ENCODE measurements at regions not wholly inside any gene's neighbourhood (a gene's known extent, or its start where the extent isn't known, plus 50 kb on each side); places are given as distances from the start of the nearest gene placed in this dataset.
"Not testable (repeated sequence)": the region's sequence is repeated elsewhere in the genome, so short reads cannot be mapped to it uniquely, and the experiment has no call there.

- H4K8ac ChIP-seq (ENCODE audit: low read depth, low read length): no peak overlapping the region
- H3K79me1 ChIP-seq (ENCODE audit: low read length): no peaks in the 10 kb centered on the region
- H3K36me3 ChIP-seq (ENCODE audit: control insufficient read depth in 1 of 2, insufficient read depth in 2 of 2, low read length in 2 of 2): no peaks in the 10 kb centered on the region
- WGBS (ENCODE audit: extremely low coverage, insufficient coverage, insufficient read length): no CpG with 5 or more reads among the region's 2 CpGs
- H3K27ac ChIP-seq (ENCODE audit: low read depth, low read length): no peak overlapping the region
- no peak overlapping the region for H3K23ac ChIP-seq (ENCODE audit: low read length)
- H3K4me3 ChIP-seq (ENCODE audit: low read depth, low read length): no peak overlapping the region
- no peaks in the 10 kb centered on the region for H3K79me2 ChIP-seq (ENCODE audit: control insufficient read depth, insufficient read depth, low read length, poor library complexity)
- no peak overlapping the region for H4K91ac ChIP-seq (ENCODE audit: low read depth, low read length)
- no peaks in the 10 kb centered on the region for H3K27me3 ChIP-seq (ENCODE audit: insufficient read depth, low read length)
- H3K4me1 ChIP-seq (ENCODE audit: control insufficient read depth in 1 of 2, insufficient read depth in 2 of 2, low read length in 2 of 2): no peaks in the 10 kb centered on the region
- no peak overlapping the region for H2BK12ac ChIP-seq (ENCODE audit: low read length)
- H3K18ac ChIP-seq (ENCODE audit: low read length): no peak overlapping the region
- H2BK5ac ChIP-seq (ENCODE audit: low read depth, low read length, poor library complexity): no peak overlapping the region
- no peak overlapping the region for H3K9ac ChIP-seq (ENCODE audit: low read length)
- H3K9me3 ChIP-seq (ENCODE audit: insufficient read depth, low read depth, low read length): peaks cover 5% of the 10 kb centered on the region
- DNase-seq: no peak
- no peak overlapping the region for H2AFZ ChIP-seq (ENCODE audit: insufficient read depth, low read length, poor library complexity)
- no peak overlapping the region for H3K14ac ChIP-seq (ENCODE audit: low read length)
- H4K12ac ChIP-seq (ENCODE audit: low read depth, low read length): no peak overlapping the region
- no peak overlapping the region for H3K4ac ChIP-seq (ENCODE audit: low read depth, low read length)
- no peak overlapping the region for H2BK120ac ChIP-seq (ENCODE audit: insufficient read depth, low read length, poor library complexity)
- no peak overlapping the region for H2AK5ac ChIP-seq (ENCODE audit: low read length)
- H3K4me2 ChIP-seq (ENCODE audit: low read length): no peak overlapping the region
These were observed 103.1 kb downstream of the DTWD1 start for GRCh38 chr15:49723981-49724380.

GRCh38 chr15:49731187-49732099, 110.6 kb downstream of the DTWD1 start:
- peak overlapping the region; percentile 41 for H2AK5ac ChIP-seq (ENCODE audit: low read length)
- peak overlapping the region; percentile 68 for H2BK5ac ChIP-seq (ENCODE audit: low read depth, low read length, poor library complexity)
- H3K36me3 ChIP-seq (ENCODE audit: control insufficient read depth in 1 of 2, insufficient read depth in 2 of 2, low read length in 2 of 2): no peaks in the 10 kb centered on the region
- no peak overlapping the region for H3K18ac ChIP-seq (ENCODE audit: low read length)
- no peak overlapping the region for H3K4me2 ChIP-seq (ENCODE audit: low read length)
- H4K8ac ChIP-seq (ENCODE audit: low read depth, low read length): no peak overlapping the region
- peaks cover 16% of the 10 kb centered on the region for H3K79me1 ChIP-seq (ENCODE audit: low read length)
- WGBS (ENCODE audit: extremely low coverage, insufficient coverage, insufficient read length): no CpG with 5 or more reads among the region's 5 CpGs
- H3K9me3 ChIP-seq (ENCODE audit: insufficient read depth, low read depth, low read length): no peaks in the 10 kb centered on the region
- H3K4me3 ChIP-seq (ENCODE audit: low read depth, low read length): no peak overlapping the region
- H3K23ac ChIP-seq (ENCODE audit: low read length): no peak overlapping the region
- H3K4ac ChIP-seq (ENCODE audit: low read depth, low read length): no peak overlapping the region
- H3K27ac ChIP-seq (ENCODE audit: low read depth, low read length): peak overlapping the region; percentile 61
- no peaks in the 10 kb centered on the region for H3K27me3 ChIP-seq (ENCODE audit: insufficient read depth, low read length)
- H2AFZ ChIP-seq (ENCODE audit: insufficient read depth, low read length, poor library complexity): no peak overlapping the region
- H3K9ac ChIP-seq (ENCODE audit: low read length): no peak overlapping the region
- peak overlapping the region; percentile 60 for H4K91ac ChIP-seq (ENCODE audit: low read depth, low read length)
- H2BK120ac ChIP-seq (ENCODE audit: insufficient read depth, low read length, poor library complexity): peak overlapping the region; percentile 57
- peaks cover 3% of the 10 kb centered on the region for H3K79me2 ChIP-seq (ENCODE audit: control insufficient read depth, insufficient read depth, low read length, poor library complexity)
- H3K14ac ChIP-seq (ENCODE audit: low read length): no peak overlapping the region
- H4K12ac ChIP-seq (ENCODE audit: low read depth, low read length): no peak overlapping the region
- peak; percentile 7 to 27 for DNase-seq
- H3K4me1 ChIP-seq (ENCODE audit: control insufficient read depth in 1 of 2, insufficient read depth in 2 of 2, low read length in 2 of 2): peaks cover 20 to 21% of the 10 kb centered on the region in 2 experiments
- peak overlapping the region; percentile 68 for H2BK12ac ChIP-seq (ENCODE audit: low read length)

- Histone ChIP-seq H2BK5ac (ENCODE audit: low read depth, low read length, poor library complexity) (peak overlapping the region; percentile 68), H3K79me1 (ENCODE audit: low read length) (peaks cover 16% of the 10 kb centered on the region), H2BK12ac (ENCODE audit: low read length) (peak overlapping the region; percentile 56), H3K4me1 (ENCODE audit: control insufficient read depth in 1 of 2, insufficient read depth in 2 of 2, low read length in 2 of 2) (peaks cover 20 to 21% of the 10 kb centered on the region in 2 experiments), H3K27ac (ENCODE audit: low read depth, low read length) (peak overlapping the region; percentile 61)
- H3K23ac ChIP-seq (ENCODE audit: low read length); H2AK5ac ChIP-seq (ENCODE audit: low read length); H3K9ac ChIP-seq (ENCODE audit: low read length); H3K9me3 ChIP-seq (ENCODE audit: insufficient read depth, low read depth, low read length); H3K79me2 ChIP-seq (ENCODE audit: control insufficient read depth, insufficient read depth, low read length, poor library complexity); H2BK120ac ChIP-seq (ENCODE audit: insufficient read depth, low read length, poor library complexity); H3K4me2 ChIP-seq (ENCODE audit: low read length); H3K14ac ChIP-seq (ENCODE audit: low read length); H3K4ac ChIP-seq (ENCODE audit: low read depth, low read length); H2AFZ ChIP-seq (ENCODE audit: insufficient read depth, low read length, poor library complexity); H3K4me3 ChIP-seq (ENCODE audit: low read depth, low read length); H4K8ac ChIP-seq (ENCODE audit: low read depth, low read length); H3K27me3 ChIP-seq (ENCODE audit: insufficient read depth, low read length); H4K91ac ChIP-seq (ENCODE audit: low read depth, low read length); H4K12ac ChIP-seq (ENCODE audit: low read depth, low read length); H3K18ac ChIP-seq (ENCODE audit: low read length); H3K36me3 ChIP-seq (ENCODE audit: control insufficient read depth in 1 of 2, insufficient read depth in 2 of 2, low read length in 2 of 2): not testable (repeated sequence)
- peak in 1 of 2 donors; percentile 28 for DNase-seq
- no CpG with 5 or more reads among the region's 10 CpGs for WGBS (ENCODE audit: extremely low coverage, insufficient coverage, insufficient read length)
These were observed 111.3 kb downstream of the DTWD1 start for GRCh38 chr15:49732109-49732508.

- not testable (repeated sequence) for H2AK5ac ChIP-seq (ENCODE audit: low read length); H2BK12ac ChIP-seq (ENCODE audit: low read length); H3K27ac ChIP-seq (ENCODE audit: low read depth, low read length); H3K4ac ChIP-seq (ENCODE audit: low read depth, low read length); H4K12ac ChIP-seq (ENCODE audit: low read depth, low read length); H3K79me2 ChIP-seq (ENCODE audit: control insufficient read depth, insufficient read depth, low read length, poor library complexity); H4K91ac ChIP-seq (ENCODE audit: low read depth, low read length); H3K9ac ChIP-seq (ENCODE audit: low read length); H3K36me3 ChIP-seq (ENCODE audit: control insufficient read depth in 1 of 2, insufficient read depth in 2 of 2, low read length in 2 of 2); H3K27me3 ChIP-seq (ENCODE audit: insufficient read depth, low read length); H2AFZ ChIP-seq (ENCODE audit: insufficient read depth, low read length, poor library complexity); H3K18ac ChIP-seq (ENCODE audit: low read length); H2BK5ac ChIP-seq (ENCODE audit: low read depth, low read length, poor library complexity); H3K14ac ChIP-seq (ENCODE audit: low read length); H3K4me2 ChIP-seq (ENCODE audit: low read length); H2BK120ac ChIP-seq (ENCODE audit: insufficient read depth, low read length, poor library complexity); H4K8ac ChIP-seq (ENCODE audit: low read depth, low read length); H3K23ac ChIP-seq (ENCODE audit: low read length); H3K4me3 ChIP-seq (ENCODE audit: low read depth, low read length); H3K9me3 ChIP-seq (ENCODE audit: insufficient read depth, low read depth, low read length)
- H3K4me1 ChIP-seq (ENCODE audit: control insufficient read depth in 1 of 2, insufficient read depth in 2 of 2, low read length in 2 of 2): peaks cover 20 to 21% of the 10 kb centered on the region in 2 experiments
- H3K79me1 ChIP-seq (ENCODE audit: low read length): peaks cover 16% of the 10 kb centered on the region
- DNase-seq: peak in 1 of 2 donors; percentile 10
- WGBS (ENCODE audit: extremely low coverage, insufficient coverage, insufficient read length): no CpG with 5 or more reads among the region's 1 CpG
These were observed 113.2 kb downstream of the DTWD1 start for GRCh38 chr15:49734089-49734488.
